ENCODE measurements at regions not wholly inside any gene's neighbourhood (a gene's known extent, or its start where the extent isn't known, plus 50 kb on each side); places are given as distances from the start of the nearest gene placed in this dataset.
A peak's percentile ranks its signal among the peaks of the same experiment; 100 is the strongest.

DNA sequence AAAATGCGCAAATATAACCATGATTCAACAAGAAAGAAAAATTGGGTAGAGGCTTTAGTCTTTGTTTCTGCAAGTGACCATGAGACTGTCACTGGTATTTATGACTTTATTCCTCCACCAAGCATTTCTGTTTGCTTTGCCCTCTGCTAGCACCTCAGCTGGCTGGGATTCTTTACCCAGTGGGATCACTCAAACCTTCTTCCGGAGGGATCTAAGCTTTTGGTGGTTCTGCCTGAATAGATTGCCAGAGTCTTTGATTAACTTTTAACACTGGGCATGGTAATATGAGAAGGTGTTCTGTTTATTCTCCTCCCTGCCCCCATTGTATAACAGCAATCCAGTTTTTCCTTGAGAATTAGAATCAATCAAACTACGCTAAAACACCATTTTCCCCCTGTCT, 59.1 kb upstream of the FBN2 start:
- Histone ChIP-seq H3K4me1 (ENCODE audit: insufficient read depth) (0 out of 2 replicates have a peak, but pooled peaks cover 6% of the 10 kb centered on the region), H3K36me3 (ENCODE audit: insufficient read depth) (no peaks in the 10 kb centered on the region), H3K79me2 (replicated peaks; ENCODE audit: insufficient read depth) (no peaks in the 10 kb centered on the region), H3F3A (replicated peaks; ENCODE audit: low read depth) (no peaks in the 10 kb centered on the region), H3K4me3 (no peak overlapping the region), H3K9me2 (ENCODE audit: insufficient read depth) (peaks cover 2% of the 10 kb centered on the region; the same call in 1 of the 2 replicates), H4K20me1 (replicated peaks; ENCODE audit: insufficient read depth) (no peaks in the 10 kb centered on the region), H3K4me2 (no peak overlapping the region), H3K27ac (ENCODE audit: low read depth) (no peak overlapping the region), H2AFZ (no peak overlapping the region), H3K27me3 (ENCODE audit: insufficient read depth) (no peaks in the 10 kb centered on the region)
- peaks cover 11% of the 10 kb centered on the region for H3K4me1 Mint-ChIP-seq
- TF ChIP-seq, protein P1, sequence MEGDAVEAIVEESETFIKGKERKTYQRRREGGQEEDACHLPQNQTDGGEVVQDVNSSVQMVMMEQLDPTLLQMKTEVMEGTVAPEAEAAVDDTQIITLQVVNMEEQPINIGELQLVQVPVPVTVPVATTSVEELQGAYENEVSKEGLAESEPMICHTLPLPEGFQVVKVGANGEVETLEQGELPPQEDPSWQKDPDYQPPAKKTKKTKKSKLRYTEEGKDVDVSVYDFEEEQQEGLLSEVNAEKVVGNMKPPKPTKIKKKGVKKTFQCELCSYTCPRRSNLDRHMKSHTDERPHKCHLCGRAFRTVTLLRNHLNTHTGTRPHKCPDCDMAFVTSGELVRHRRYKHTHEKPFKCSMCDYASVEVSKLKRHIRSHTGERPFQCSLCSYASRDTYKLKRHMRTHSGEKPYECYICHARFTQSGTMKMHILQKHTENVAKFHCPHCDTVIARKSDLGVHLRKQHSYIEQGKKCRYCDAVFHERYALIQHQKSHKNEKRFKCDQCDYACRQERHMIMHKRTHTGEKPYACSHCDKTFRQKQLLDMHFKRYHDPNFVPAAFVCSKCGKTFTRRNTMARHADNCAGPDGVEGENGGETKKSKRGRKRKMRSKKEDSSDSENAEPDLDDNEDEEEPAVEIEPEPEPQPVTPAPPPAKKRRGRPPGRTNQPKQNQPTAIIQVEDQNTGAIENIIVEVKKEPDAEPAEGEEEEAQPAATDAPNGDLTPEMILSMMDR (conservative IDR thresholded peaks at IDR 0.05; ENCODE audit: low read depth in 2 of 2): no peak
- TF ChIP-seq CREB1 (CRISPR knock-in tag; IDR thresholded peaks at IDR 0.05; ENCODE audit: low read depth): no peak
- TF ChIP-seq EZH2 (IDR thresholded peaks at IDR 0.05; ENCODE audit: low read depth, unreplicated experiment): no peak
- no peak for TF ChIP-seq JUNB (IDR thresholded peaks at IDR 0.05; ENCODE audit: unreplicated experiment)
- TF ChIP-seq, protein P2, sequence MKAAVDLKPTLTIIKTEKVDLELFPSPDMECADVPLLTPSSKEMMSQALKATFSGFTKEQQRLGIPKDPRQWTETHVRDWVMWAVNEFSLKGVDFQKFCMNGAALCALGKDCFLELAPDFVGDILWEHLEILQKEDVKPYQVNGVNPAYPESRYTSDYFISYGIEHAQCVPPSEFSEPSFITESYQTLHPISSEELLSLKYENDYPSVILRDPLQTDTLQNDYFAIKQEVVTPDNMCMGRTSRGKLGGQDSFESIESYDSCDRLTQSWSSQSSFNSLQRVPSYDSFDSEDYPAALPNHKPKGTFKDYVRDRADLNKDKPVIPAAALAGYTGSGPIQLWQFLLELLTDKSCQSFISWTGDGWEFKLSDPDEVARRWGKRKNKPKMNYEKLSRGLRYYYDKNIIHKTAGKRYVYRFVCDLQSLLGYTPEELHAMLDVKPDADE (IDR thresholded peaks at IDR 0.05): no peak
- TF ChIP-seq ZNF114 (CRISPR knock-in tag; IDR thresholded peaks at IDR 0.05): no peak
- no peak for TF ChIP-seq ZNF331 (CRISPR knock-in tag; IDR thresholded peaks at IDR 0.05; ENCODE audit: low read depth)
- TF ChIP-seq STAT1 (IDR thresholded peaks at IDR 0.05; ENCODE audit: unreplicated experiment): no peak
- TF ChIP-seq POLR2AphosphoS5 (IDR thresholded peaks at IDR 0.05; ENCODE audit: low read depth): no peak
- no peak for TF ChIP-seq EZH2phosphoT487 (IDR thresholded peaks at IDR 0.05; ENCODE audit: unreplicated experiment)
- TF ChIP-seq REST (IDR thresholded peaks at IDR 0.05; ENCODE audit: unreplicated experiment): no peak
- TF ChIP-seq NANOG (IDR thresholded peaks at IDR 0.05; ENCODE audit: borderline replicate concordance): no peak
- no peak for TF ChIP-seq ZNF462 (CRISPR knock-in tag; IDR thresholded peaks at IDR 0.05)
- DNase-seq (ENCODE audit: low spot score): no peak
- no peaks in the 10 kb centered on the region for H3K27me3 Mint-ChIP-seq (ENCODE audit: insufficient read depth, low read depth, poor library complexity)
- H3K9me3 Mint-ChIP-seq: peaks cover 2% of the 10 kb centered on the region; the same call in 2 of the 3 replicates
- peak; percentile 31; the same call in 1 of the 3 replicates for ATAC-seq
- no peak overlapping the region for H3K27ac Mint-ChIP-seq
- H3K36me3 Mint-ChIP-seq (ENCODE audit: low read depth): no peaks in the 10 kb centered on the region
- H3K4me3 Mint-ChIP-seq: no peak overlapping the region

Data from GM23338 (cell line).